B cell (primary cell): ENCODE measurements at regions not wholly inside any gene's neighbourhood (a gene's known extent, or its start where the extent isn't known, plus 50 kb on each side); places are given as distances from the start of the nearest gene placed in this dataset.
"Not testable (repeated sequence)": the region's sequence is repeated elsewhere in the genome, so short reads cannot be mapped to it uniquely, and the experiment has no call there.

Experiments used
- CTCF ChIP-seq: fragments of 200-600 bp; IDR thresholded peaks from one replicate; pipeline ENCODE4 v1.8.0; 2022; ENCODE audit warnings: antibody characterized with exemption, mild to moderate bottlenecking
- EZH2 ChIP-seq: IDR thresholded peaks from 2 replicates; pipeline ENCODE4 v1.6.1; 2012; ENCODE audit warnings: borderline replicate concordance, low read depth, mild to moderate bottlenecking, moderate library complexity, low read length; ENCODE audit not compliant: insufficient read depth, poor library complexity, severe bottlenecking

- not testable (repeated sequence) for TF ChIP-seq EZH2, CTCF
Observed at GRCh38 chr13:27350825-27351224, 73.6 kb upstream of the GTF3A start.
